HuH-7.5 (cell line): ENCODE measurements at regions not wholly inside any gene's neighbourhood (a gene's known extent, or its start where the extent isn't known, plus 50 kb on each side); places are given as distances from the start of the nearest gene placed in this dataset.
"Not testable (repeated sequence)": the region's sequence is repeated elsewhere in the genome, so short reads cannot be mapped to it uniquely, and the experiment has no call there.

ENCODE experiments used
- DNase-seq: peaks from one replicate; pipeline ENCODE4 v3.0.0; 2011; ENCODE audit warnings: low spot score

GRCh38 chr7:86592185-86592584 is 51.5 kb upstream of the GRM3 start:
- DNase-seq: no peak

- DNase-seq: no peak
These were observed 69.7 kb upstream of the GRM3 start for GRCh38 chr7:86574006-86574405.

GRCh38 chr7:86558680-86559501 is 84.8 kb upstream of the GRM3 start:
- DNase-seq: no peak

- no peak for DNase-seq
These were observed 109.1 kb upstream of the GRM3 start for GRCh38 chr7:86534641-86535040.

- DNase-seq: no peak
These were observed 139.5 kb upstream of the GRM3 start for GRCh38 chr7:86504229-86504628.

- no peak for DNase-seq
These were observed 143.7 kb upstream of the GRM3 start for GRCh38 chr7:86499986-86500385.

- DNase-seq: no peak
These were observed 157.9 kb upstream of the GRM3 start for GRCh38 chr7:86485827-86486226.

GRCh38 chr7:86479144-86479543 is 164.6 kb upstream of the GRM3 start:
- DNase-seq: no peak

- DNase-seq: no peak
These were observed 166.3 kb upstream of the GRM3 start for GRCh38 chr7:86477343-86477935.

- DNase-seq: no peak
These were observed 172.9 kb upstream of the GRM3 start for GRCh38 chr7:86470763-86471162.

- peak; percentile 16 for DNase-seq
These were observed 173.9 kb upstream of the GRM3 start for GRCh38 chr7:86469680-86470295.

- no peak for DNase-seq
These were observed 189.0 kb upstream of the GRM3 start for GRCh38 chr7:86454753-86455152.

- no peak for DNase-seq
These were observed 190.3 kb upstream of the GRM3 start for GRCh38 chr7:86453454-86453853.

GRCh38 chr7:86448856-86449255 is 194.9 kb upstream of the GRM3 start:
- DNase-seq: no peak

GRCh38 chr7:86445285-86445684 is 198.4 kb upstream of the GRM3 start:
- DNase-seq: no peak

- no peak for DNase-seq
These were observed 199.5 kb upstream of the GRM3 start for GRCh38 chr7:86444245-86444644.

- not testable (repeated sequence) for DNase-seq
These were observed 203.3 kb upstream of the GRM3 start for GRCh38 chr7:86440420-86440819.

GRCh38 chr7:86437951-86438450 is 205.7 kb upstream of the GRM3 start:
- DNase-seq: no peak

GRCh38 chr7:86431761-86432160 is 211.9 kb upstream of the GRM3 start:
- DNase-seq: no peak

GRCh38 chr7:86411814-86412213 is 231.9 kb upstream of the GRM3 start:
- DNase-seq: no peak

- no peak for DNase-seq
These were observed 236.4 kb upstream of the GRM3 start for GRCh38 chr7:86407291-86407690.

- DNase-seq: no peak
These were observed 251.9 kb upstream of the GRM3 start for GRCh38 chr7:86391813-86392212.

- DNase-seq: not testable (repeated sequence)
These were observed 268.1 kb upstream of the GRM3 start for GRCh38 chr7:86375602-86376001.
